ENCODE measurements at regions not wholly inside any gene's neighbourhood (a gene's known extent, or its start where the extent isn't known, plus 50 kb on each side); places are given as distances from the start of the nearest gene placed in this dataset.
A peak's percentile ranks its signal among the peaks of the same experiment; 100 is the strongest.
"Not testable (repeated sequence)": the region's sequence is repeated elsewhere in the genome, so short reads cannot be mapped to it uniquely, and the experiment has no call there.

GRCh38 chr1:157382351-157382750 lies 170.0 kb downstream of the FCRL5 start:
- TF ChIP-seq CTCF (IDR thresholded peaks at IDR 0.05) (no peak), ZFX (IDR thresholded peaks at IDR 0.05; ENCODE audit: borderline replicate concordance) (no peak)
- H3K27ac ChIP-seq = no peak overlapping the region

GRCh38 chr1:157380523-157380922 lies 171.8 kb downstream of the FCRL5 start:
- no peak overlapping the region for H3K27ac ChIP-seq
- no peak for TF ChIP-seq ZFX (IDR thresholded peaks at IDR 0.05; ENCODE audit: borderline replicate concordance)
- no peak for TF ChIP-seq CTCF (IDR thresholded peaks at IDR 0.05)

- H3K27ac ChIP-seq = not testable (repeated sequence)
- TF ChIP-seq CTCF (IDR thresholded peaks at IDR 0.05) = peak; percentile 90
Measured at GRCh38 chr1:157377280-157377713, 175.0 kb downstream of the FCRL5 start.

GRCh38 chr1:157376681-157377080 lies 175.6 kb downstream of the FCRL5 start:
- no peak overlapping the region for H3K27ac ChIP-seq
- TF ChIP-seq ZFX (IDR thresholded peaks at IDR 0.05; ENCODE audit: borderline replicate concordance) (no peak), CTCF (IDR thresholded peaks at IDR 0.05) (no peak)

- H3K27ac ChIP-seq = not testable (repeated sequence)
Measured at GRCh38 chr1:157372311-157372710, 180.0 kb downstream of the FCRL5 start.

GRCh38 chr1:157371826-157372225 lies 180.5 kb downstream of the FCRL5 start:
- H3K27ac ChIP-seq = no peak overlapping the region
- TF ChIP-seq CTCF (IDR thresholded peaks at IDR 0.05) (no peak), ZFX (IDR thresholded peaks at IDR 0.05; ENCODE audit: borderline replicate concordance) (no peak)

GRCh38 chr1:157371221-157371620 lies 181.1 kb downstream of the FCRL5 start:
- H3K27ac ChIP-seq = no peak overlapping the region
- no peak for TF ChIP-seq CTCF (IDR thresholded peaks at IDR 0.05)
- no peak for TF ChIP-seq ZFX (IDR thresholded peaks at IDR 0.05; ENCODE audit: borderline replicate concordance)

- TF ChIP-seq CTCF (IDR thresholded peaks at IDR 0.05) = no peak
- TF ChIP-seq ZFX (IDR thresholded peaks at IDR 0.05; ENCODE audit: borderline replicate concordance) = no peak
- H3K27ac ChIP-seq = no peak overlapping the region
Measured at GRCh38 chr1:157370698-157371097, 181.6 kb downstream of the FCRL5 start.

Measured in 22Rv1 (cell line).